H9 (cell line): ENCODE measurements at regions not wholly inside any gene's neighbourhood (a gene's known extent, or its start where the extent isn't known, plus 50 kb on each side); places are given as distances from the start of the nearest gene placed in this dataset.

Source experiments
- DNase-seq: peaks from one replicate; pipeline ENCODE4 v3.0.0-alpha.2; 2017
- H2AFZ ChIP-seq: one replicate; pipeline ENCODE4 v1.6.1; 2013; ENCODE audit warnings: mild to moderate bottlenecking, low read length, control low read depth, moderate library complexity
- H2AK5ac ChIP-seq: 2 replicates; pipeline ENCODE4 v1.6.1; 2013; ENCODE audit warnings: low read length, control low read depth, mixed read lengths; ENCODE audit not compliant: insufficient read length
- H2BK120ac ChIP-seq: one replicate; pipeline ENCODE4 v1.6.1; 2013; ENCODE audit warnings: low read depth, mild to moderate bottlenecking, low read length, control low read depth, inconsistent platforms; ENCODE audit not compliant: poor library complexity, severe bottlenecking
- H2BK12ac ChIP-seq: 2 replicates; pipeline ENCODE4 v1.6.1; 2013; ENCODE audit warnings: low read length, control low read depth, mixed read lengths, low read depth; ENCODE audit not compliant: insufficient read length
- H2BK15ac ChIP-seq: 2 replicates; pipeline ENCODE4 v1.6.1; 2013; ENCODE audit warnings: low read depth, low read length, control low read depth
- H2BK20ac ChIP-seq: one replicate; pipeline ENCODE4 v1.6.1; 2013; ENCODE audit warnings: low read depth, mild to moderate bottlenecking, low read length, control low read depth, inconsistent platforms; ENCODE audit not compliant: poor library complexity, severe bottlenecking
- H2BK5ac ChIP-seq: 2 replicates; pipeline ENCODE4 v1.6.1; 2013; ENCODE audit warnings: low read length, control low read depth, mixed read lengths; ENCODE audit not compliant: insufficient read length
- H3K14ac ChIP-seq: 2 replicates; pipeline ENCODE4 v1.6.1; 2013; ENCODE audit warnings: low read length, control low read depth; ENCODE audit not compliant: insufficient read depth
- H3K18ac ChIP-seq: 2 replicates; pipeline ENCODE4 v1.6.1; 2013; ENCODE audit warnings: low read depth, mild to moderate bottlenecking, mixed read lengths, low read length, control low read depth; ENCODE audit not compliant: insufficient read length
- H3K23ac ChIP-seq: 2 replicates; pipeline ENCODE4 v1.6.1; 2013; ENCODE audit warnings: low read length, control low read depth, mixed read lengths, low read depth; ENCODE audit not compliant: insufficient read length
- H3K23me2 ChIP-seq: 2 replicates; pipeline ENCODE4 v1.6.1; 2013; ENCODE audit warnings: low read depth, mild to moderate bottlenecking, mixed read lengths, low read length, control low read depth; ENCODE audit not compliant: insufficient read length, poor library complexity, severe bottlenecking
- H3K27ac ChIP-seq: 2 replicates; pipeline ENCODE4 v1.5.1; 2013; ENCODE audit warnings: low read length, control low read depth, mixed read lengths, low read depth; ENCODE audit not compliant: insufficient read length
- H3K27me3 ChIP-seq: 2 replicates; pipeline ENCODE4 v1.6.1; 2013; ENCODE audit warnings: low read length, control low read depth, inconsistent platforms; ENCODE audit not compliant: insufficient read depth
- H3K4ac ChIP-seq: 2 replicates; pipeline ENCODE4 v1.6.1; 2013; ENCODE audit warnings: low read depth, mild to moderate bottlenecking, control low read depth, inconsistent platforms, low read length, moderate library complexity
- H3K4me1 ChIP-seq: 2 replicates; pipeline ENCODE4 v1.6.1; 2013; ENCODE audit warnings: low read length, control low read depth, inconsistent platforms; ENCODE audit not compliant: insufficient read depth
- H3K4me2 ChIP-seq: 2 replicates; pipeline ENCODE4 v1.6.1; 2013; ENCODE audit warnings: low read length, control low read depth, mixed read lengths; ENCODE audit not compliant: insufficient read length, insufficient read depth
- H3K56ac ChIP-seq: 2 replicates; pipeline ENCODE4 v1.6.1; 2013; ENCODE audit warnings: low read depth, mild to moderate bottlenecking, mixed read lengths, low read length, control low read depth; ENCODE audit not compliant: insufficient read length
- H3K79me1 ChIP-seq: 2 replicates; pipeline ENCODE4 v1.6.1; 2013; ENCODE audit warnings: low read depth, mild to moderate bottlenecking, moderate library complexity, low read length, control low read depth, inconsistent platforms; ENCODE audit not compliant: insufficient read depth, poor library complexity, severe bottlenecking
- H3K79me2 ChIP-seq: 2 replicates; pipeline ENCODE4 v1.6.1; 2013; ENCODE audit warnings: low read length, control low read depth, inconsistent platforms; ENCODE audit not compliant: insufficient read depth
- H3K9ac ChIP-seq: 2 replicates; pipeline ENCODE4 v1.6.1; 2013; ENCODE audit warnings: low read length, control low read depth, mixed read lengths; ENCODE audit not compliant: insufficient read length; ENCODE audit errors: extremely low read depth
- H3K9me3 ChIP-seq: one replicate; pipeline ENCODE4 v1.6.1; 2013; ENCODE audit warnings: low read depth, low read length, inconsistent platforms; ENCODE audit not compliant: control insufficient read depth
- H3T11ph ChIP-seq: one replicate; pipeline ENCODE4 v1.6.1; 2013; ENCODE audit warnings: mild to moderate bottlenecking, low read length, control low read depth, inconsistent platforms
- H4K20me1 ChIP-seq: one replicate; pipeline ENCODE4 v1.6.1; 2013; ENCODE audit not compliant: control insufficient read depth, insufficient read length, insufficient read depth
- H4K5ac ChIP-seq: 2 replicates; pipeline ENCODE4 v1.6.1; 2013; ENCODE audit warnings: low read depth, mild to moderate bottlenecking, mixed read lengths, low read length, control low read depth; ENCODE audit not compliant: insufficient read length
- H4K8ac ChIP-seq: replicated peaks from 2 replicates; pipeline ENCODE4 v1.6.1; 2013; ENCODE audit warnings: low read length, control low read depth, mixed read lengths, low read depth; ENCODE audit not compliant: insufficient read length
- H4K91ac ChIP-seq: 2 replicates; pipeline ENCODE4 v1.6.1; 2013; ENCODE audit warnings: low read depth, mild to moderate bottlenecking, moderate library complexity, mixed read lengths, low read length, control low read depth; ENCODE audit not compliant: insufficient read length
- H3K27ac Mint-ChIP-seq, 3 experiments: 2 replicates in 2 of 3; 3 replicates in 1 of 3; pipeline ENCODE4 v1.8.0; 2020 to 2021; ENCODE audit warnings: mixed read lengths in 3 of 3, mild to moderate bottlenecking in 1 of 3, moderate library complexity in 1 of 3
- H3K27me3 Mint-ChIP-seq: 2 replicates; pipeline ENCODE4 v1.8.0; 2021; ENCODE audit warnings: low read depth, mild to moderate bottlenecking, moderate library complexity, mixed read lengths
- H3K36me3 Mint-ChIP-seq, 3 experiments: 2 replicates in 2 of 3; 3 replicates in 1 of 3; pipeline ENCODE4 v1.8.0; 2020 to 2021; ENCODE audit warnings: low read depth in 3 of 3, mixed read lengths in 3 of 3; ENCODE audit not compliant: insufficient read depth in 1 of 3
- H3K4me1 Mint-ChIP-seq, 2 experiments: 2 replicates each; pipeline ENCODE4 v1.8.0; 2020; ENCODE audit warnings: mixed read lengths in 2 of 2
- H3K4me3 Mint-ChIP-seq, 2 experiments: 2 replicates in 1 of 2; 3 replicates in 1 of 2; pipeline ENCODE4 v1.8.0; 2020 to 2021; ENCODE audit warnings: mild to moderate bottlenecking in 2 of 2, mixed read lengths in 2 of 2, moderate library complexity in 1 of 2
- H3K9me3 Mint-ChIP-seq, 2 experiments: 2 replicates in 1 of 2; 3 replicates in 1 of 2; pipeline ENCODE4 v1.8.0; 2020; ENCODE audit warnings: mild to moderate bottlenecking in 2 of 2, mixed read lengths in 2 of 2, moderate library complexity in 1 of 2
- WGBS: extraction: QIAGEN DNeasy Blood & Tissue Kit; methylation state at CpG from one replicate; pipeline ENCODE4 v1.1.7; 2013; ENCODE audit warnings: missing lambda C conversion rate, low lambda C conversion rate, mixed read lengths; ENCODE audit not compliant: insufficient read length; ENCODE audit errors: extremely low coverage; 5-methylcytosine and 5-hydroxymethylcytosine counted together
- TF ChIP-seq, protein P1 (sequence below): fragments of 200-600 bp; sonication (generic); conservative IDR thresholded peaks from 3 replicates; pipeline ENCODE4 v1.8.0; 2021; ENCODE audit warnings: antibody characterized with exemption, mild to moderate bottlenecking

DNA sequence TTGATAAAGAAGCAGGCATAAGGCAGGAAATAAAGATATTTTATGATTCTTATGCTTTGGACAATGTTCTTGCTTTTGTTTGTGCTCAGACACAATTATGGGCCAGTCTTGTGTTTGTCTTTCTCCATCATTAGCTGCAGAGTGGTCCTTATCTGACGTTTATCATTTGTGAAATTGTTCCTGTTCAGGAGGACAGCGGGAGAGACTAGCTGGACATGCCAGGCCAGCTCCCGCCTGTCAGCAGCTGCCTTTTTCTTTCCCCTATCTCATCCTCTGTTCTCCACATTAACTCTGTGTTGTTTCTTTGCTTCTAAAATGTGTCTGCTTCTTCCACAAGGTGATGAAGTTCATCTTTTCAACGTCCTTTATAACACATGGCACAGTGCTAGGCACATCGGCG is 333.5 kb downstream of the NPIPA8 start:
- TF ChIP-seq, protein P1, sequence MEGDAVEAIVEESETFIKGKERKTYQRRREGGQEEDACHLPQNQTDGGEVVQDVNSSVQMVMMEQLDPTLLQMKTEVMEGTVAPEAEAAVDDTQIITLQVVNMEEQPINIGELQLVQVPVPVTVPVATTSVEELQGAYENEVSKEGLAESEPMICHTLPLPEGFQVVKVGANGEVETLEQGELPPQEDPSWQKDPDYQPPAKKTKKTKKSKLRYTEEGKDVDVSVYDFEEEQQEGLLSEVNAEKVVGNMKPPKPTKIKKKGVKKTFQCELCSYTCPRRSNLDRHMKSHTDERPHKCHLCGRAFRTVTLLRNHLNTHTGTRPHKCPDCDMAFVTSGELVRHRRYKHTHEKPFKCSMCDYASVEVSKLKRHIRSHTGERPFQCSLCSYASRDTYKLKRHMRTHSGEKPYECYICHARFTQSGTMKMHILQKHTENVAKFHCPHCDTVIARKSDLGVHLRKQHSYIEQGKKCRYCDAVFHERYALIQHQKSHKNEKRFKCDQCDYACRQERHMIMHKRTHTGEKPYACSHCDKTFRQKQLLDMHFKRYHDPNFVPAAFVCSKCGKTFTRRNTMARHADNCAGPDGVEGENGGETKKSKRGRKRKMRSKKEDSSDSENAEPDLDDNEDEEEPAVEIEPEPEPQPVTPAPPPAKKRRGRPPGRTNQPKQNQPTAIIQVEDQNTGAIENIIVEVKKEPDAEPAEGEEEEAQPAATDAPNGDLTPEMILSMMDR = no peak

More for the DNA sequence above, 333.5 kb downstream of the NPIPA8 start:
- Histone ChIP-seq H4K20me1 (no peaks in the 10 kb centered on the region), H3K23ac (no peak overlapping the region), H3K27me3 (no peaks in the 10 kb centered on the region), H2BK5ac (no peak overlapping the region), H3K4me2 (no peak overlapping the region), H2AFZ (no peak overlapping the region), H3K79me2 (no peaks in the 10 kb centered on the region), H3K4ac (no peak overlapping the region), H3K9me3 (no peaks in the 10 kb centered on the region), H2BK20ac (no peak overlapping the region), H3K9ac (no peak overlapping the region), H3K79me1 (no peaks in the 10 kb centered on the region), H2BK15ac (no peak overlapping the region), H4K8ac (no peak overlapping the region), H3K23me2 (no peaks in the 10 kb centered on the region), H3K14ac (no peak overlapping the region), H3K18ac (no peak overlapping the region), H4K91ac (no peak overlapping the region), H2BK120ac (no peak overlapping the region), H2BK12ac (no peak overlapping the region), H4K5ac (no peak overlapping the region), H2AK5ac (no peak overlapping the region), H3T11ph (no peak overlapping the region), H3K4me1 (no peaks in the 10 kb centered on the region), H3K27ac (no peak overlapping the region), H3K56ac (no peak overlapping the region)
- H3K4me1 Mint-ChIP-seq = peaks cover 3 to 6% of the 10 kb centered on the region in 2 experiments; a peak in 3 of 4 replicates
- no peaks in the 10 kb centered on the region; the same call in 1 of the 2 replicates for H3K27me3 Mint-ChIP-seq
- H3K27ac Mint-ChIP-seq = no peak overlapping the region
- WGBS = no CpG with 5 or more reads among the region's 6 CpGs
- H3K9me3 Mint-ChIP-seq = no peaks in the 10 kb centered on the region
- H3K36me3 Mint-ChIP-seq = no peaks in the 10 kb centered on the region
- no peak for DNase-seq
- H3K4me3 Mint-ChIP-seq = no peak overlapping the region
